GM12878 (cell line): ENCODE measurements at regions not wholly inside any gene's neighbourhood (a gene's known extent, or its start where the extent isn't known, plus 50 kb on each side); places are given as distances from the start of the nearest gene placed in this dataset.

Experiments used
- CTCF ChIP-seq, 3 experiments: IDR thresholded peaks in 2 of 3; conservative IDR thresholded peaks in 1 of 3; 2 replicates each; pipeline ENCODE4 v1.5.1; 2011; ENCODE audit warnings: low read depth in 3 of 3, low read length in 3 of 3, mild to moderate bottlenecking in 3 of 3, control low read depth in 2 of 3, moderate library complexity in 2 of 3, inconsistent platforms in 1 of 3, mixed read lengths in 1 of 3; ENCODE audit not compliant: control insufficient read depth in 2 of 3, insufficient read depth in 1 of 3; ENCODE audit errors: extremely low read depth in 1 of 3
- EP300 ChIP-seq, 2 experiments: fragments of 150-350 bp in 1 of 2; IDR thresholded peaks; 2 replicates each; pipeline ENCODE4 v1.6.1; 2011 to 2012; ENCODE audit warnings: low read depth in 2 of 2, low read length in 2 of 2, borderline replicate concordance in 1 of 2, improper control_type of control experiment in 1 of 2, inconsistent platforms in 1 of 2; ENCODE audit not compliant: control insufficient read depth in 1 of 2
- EZH2 ChIP-seq: IDR thresholded peaks from 2 replicates; pipeline ENCODE4 v1.6.1; 2012; ENCODE audit warnings: low read depth, mild to moderate bottlenecking, control low read depth, inconsistent platforms, low read length, borderline replicate concordance; ENCODE audit not compliant: control insufficient read depth
- MAX ChIP-seq: IDR thresholded peaks from 2 replicates; pipeline ENCODE4 v1.6.1; 2012; ENCODE audit warnings: low read depth, low read length, improper control_type of control experiment
- NFIC ChIP-seq: IDR thresholded peaks from 2 replicates; pipeline ENCODE4 v1.6.1; 2012; ENCODE audit warnings: low read depth, mild to moderate bottlenecking, inconsistent platforms, low read length, moderate library complexity
- SIX5 ChIP-seq: IDR thresholded peaks from 2 replicates; pipeline ENCODE4 v1.6.1; 2011; ENCODE audit warnings: mild to moderate bottlenecking, low read depth, low read length, moderate library complexity; ENCODE audit not compliant: severe bottlenecking
- ZBTB33 ChIP-seq: fragments of 450-650 bp; IDR thresholded peaks from 2 replicates; pipeline ENCODE4 v1.6.1; 2017; ENCODE audit warnings: mild to moderate bottlenecking
- ZNF24 ChIP-seq: fragments of 450-650 bp; IDR thresholded peaks from 2 replicates; pipeline ENCODE4 v1.6.1; 2017; ENCODE audit warnings: antibody characterized with exemption, mild to moderate bottlenecking

GRCh38 chr1:14109276-14109635 is 409.3 kb downstream of the PRDM2 start:
- TF ChIP-seq MAX (no peak), CTCF (IDR thresholded peaks at IDR 0.05 in 2 of 3, conservative IDR thresholded peaks at IDR 0.05 in 1 of 3; ENCODE audit: control insufficient read depth in 2 of 3, extremely low read depth in 1 of 3, insufficient read depth in 1 of 3, low read depth in 3 of 3, low read length in 3 of 3) (no peak), ZNF24 (no peak), EP300 (IDR thresholded peaks at IDR 0.05; ENCODE audit: borderline replicate concordance in 1 of 2, control insufficient read depth in 1 of 2, low read depth in 2 of 2, low read length in 2 of 2) (no peak), SIX5 (no peak), EZH2 (no peak), NFIC (no peak), ZBTB33 (no peak)
